Thyroid gland (tissue), 4 donors: ENCODE measurements at regions not wholly inside any gene's neighbourhood (a gene's known extent, or its start where the extent isn't known, plus 50 kb on each side); places are given as distances from the start of the nearest gene placed in this dataset.

Experiments used
- POLR2A ChIP-seq, 2 donors: fragments of 450-650 bp; IDR thresholded peaks; one replicate each; pipeline ENCODE4 v1.6.1; 2017; ENCODE audit warnings: antibody characterized with exemption in 2 of 2, mild to moderate bottlenecking in 2 of 2, moderate library complexity in 1 of 2
- TF ChIP-seq, protein P1 (sequence below), 6 experiments: fragments of 200-600 bp in 3 of 6; fragments of 450-650 bp in 3 of 6; sonication (generic) in 3 of 6; IDR thresholded peaks; one replicate each; pipeline ENCODE4 v1.5.1; 2016 to 2019; ENCODE audit warnings: antibody characterized with exemption in 6 of 6, mild to moderate bottlenecking in 2 of 6, inconsistent platforms in 1 of 6, moderate library complexity in 1 of 6

DNA sequence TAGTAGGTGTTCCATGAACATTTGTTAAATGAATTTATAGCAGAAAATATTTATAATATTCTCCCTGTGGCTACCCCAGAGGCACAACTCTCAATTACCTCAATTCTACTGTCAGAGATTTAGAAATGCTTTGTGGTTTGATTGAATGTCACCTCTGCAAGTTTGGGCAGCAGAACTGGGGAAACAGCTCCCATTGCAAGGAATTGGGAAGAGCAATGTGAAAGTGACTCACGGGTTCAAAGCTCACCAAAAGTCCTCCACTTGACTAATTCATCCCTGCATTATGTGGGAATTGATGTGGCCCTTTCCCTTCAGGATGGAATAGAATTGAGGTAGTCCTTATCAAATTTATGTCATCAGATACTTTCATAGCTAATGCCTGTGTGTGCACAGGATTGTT, 562.7 kb downstream of the MFSD1 start:
- TF ChIP-seq, protein P1, sequence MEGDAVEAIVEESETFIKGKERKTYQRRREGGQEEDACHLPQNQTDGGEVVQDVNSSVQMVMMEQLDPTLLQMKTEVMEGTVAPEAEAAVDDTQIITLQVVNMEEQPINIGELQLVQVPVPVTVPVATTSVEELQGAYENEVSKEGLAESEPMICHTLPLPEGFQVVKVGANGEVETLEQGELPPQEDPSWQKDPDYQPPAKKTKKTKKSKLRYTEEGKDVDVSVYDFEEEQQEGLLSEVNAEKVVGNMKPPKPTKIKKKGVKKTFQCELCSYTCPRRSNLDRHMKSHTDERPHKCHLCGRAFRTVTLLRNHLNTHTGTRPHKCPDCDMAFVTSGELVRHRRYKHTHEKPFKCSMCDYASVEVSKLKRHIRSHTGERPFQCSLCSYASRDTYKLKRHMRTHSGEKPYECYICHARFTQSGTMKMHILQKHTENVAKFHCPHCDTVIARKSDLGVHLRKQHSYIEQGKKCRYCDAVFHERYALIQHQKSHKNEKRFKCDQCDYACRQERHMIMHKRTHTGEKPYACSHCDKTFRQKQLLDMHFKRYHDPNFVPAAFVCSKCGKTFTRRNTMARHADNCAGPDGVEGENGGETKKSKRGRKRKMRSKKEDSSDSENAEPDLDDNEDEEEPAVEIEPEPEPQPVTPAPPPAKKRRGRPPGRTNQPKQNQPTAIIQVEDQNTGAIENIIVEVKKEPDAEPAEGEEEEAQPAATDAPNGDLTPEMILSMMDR (IDR thresholded peaks at IDR 0.05): no peak
- no peak for TF ChIP-seq POLR2A (IDR thresholded peaks at IDR 0.05)
